ENCODE measurements at regions not wholly inside any gene's neighbourhood (a gene's known extent, or its start where the extent isn't known, plus 50 kb on each side); places are given as distances from the start of the nearest gene placed in this dataset.
A peak's percentile ranks its signal among the peaks of the same experiment; 100 is the strongest.

DNA sequence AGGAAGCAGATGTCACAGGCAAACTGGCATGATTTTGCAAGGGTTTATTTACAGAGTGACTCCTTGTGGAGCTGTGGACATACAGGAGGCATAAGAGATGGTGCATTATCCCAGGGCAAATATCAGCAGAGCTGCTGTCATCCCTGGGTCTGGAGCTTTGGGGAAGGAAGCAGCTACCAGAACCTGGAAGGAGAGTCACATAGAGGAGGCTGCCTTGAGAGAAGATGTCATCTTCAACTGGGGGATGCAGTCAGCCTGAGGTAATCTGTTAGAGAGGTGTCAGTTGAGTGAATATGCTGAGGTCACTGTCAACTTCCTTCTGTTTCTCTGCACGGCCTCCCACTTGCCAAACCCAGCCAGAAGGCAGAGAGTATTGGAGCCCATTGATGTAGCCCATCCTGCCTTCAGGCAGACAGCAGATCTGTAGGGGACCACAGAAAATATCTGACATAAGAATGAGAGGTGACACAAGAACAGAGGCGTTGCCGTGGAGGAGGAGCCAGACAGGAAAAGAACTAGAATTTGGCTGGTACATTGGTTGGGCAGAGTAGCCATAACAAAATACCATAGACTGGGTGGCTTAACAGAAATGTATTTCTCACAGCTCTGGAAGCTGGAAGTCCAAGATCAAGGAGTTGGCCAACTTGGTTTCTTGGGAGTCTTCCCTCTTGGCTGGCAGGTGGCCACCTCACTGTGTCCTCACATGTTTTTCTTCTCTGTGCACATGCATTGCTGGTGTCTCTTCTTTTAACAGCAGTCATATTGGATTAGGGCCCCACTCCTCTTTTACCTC is 102.8 kb downstream of the SNX18 start:
- Histone ChIP-seq H3K4me3 (ENCODE audit: low read depth, low read length) (no peak overlapping the region), H3K27me3 (ENCODE audit: control insufficient read depth, insufficient read depth, low read length) (no peaks in the 10 kb centered on the region), H3K36me3 (ENCODE audit: control insufficient read depth, insufficient read depth, low read length) (no peaks in the 10 kb centered on the region)
- TF ChIP-seq CTCF (IDR thresholded peaks at IDR 0.05; ENCODE audit: insufficient read depth, low read length, severe bottlenecking): no peak
- FAIRE-seq: peak; percentile 72
- DNase-seq (ENCODE audit: low read depth): peak; percentile 69

- DNase-seq (ENCODE audit: low read depth) (no peak), FAIRE-seq (no peak)
- no peak for TF ChIP-seq CTCF (IDR thresholded peaks at IDR 0.05; ENCODE audit: insufficient read depth, low read length, severe bottlenecking)
- no peaks in the 10 kb centered on the region for H3K36me3 ChIP-seq (ENCODE audit: control insufficient read depth, insufficient read depth, low read length)
- no peak overlapping the region for H3K4me3 ChIP-seq (ENCODE audit: low read depth, low read length)
- no peaks in the 10 kb centered on the region for H3K27me3 ChIP-seq (ENCODE audit: control insufficient read depth, insufficient read depth, low read length)
Measured at GRCh38 chr5:54619731-54620130, 102.2 kb downstream of the SNX18 start.

- FAIRE-seq (peak; percentile 18), DNase-seq (ENCODE audit: low read depth) (no peak)
- TF ChIP-seq CTCF (IDR thresholded peaks at IDR 0.05; ENCODE audit: insufficient read depth, low read length, severe bottlenecking): no peak
- H3K27me3 ChIP-seq (ENCODE audit: control insufficient read depth, insufficient read depth, low read length): no peaks in the 10 kb centered on the region
- H3K36me3 ChIP-seq (ENCODE audit: control insufficient read depth, insufficient read depth, low read length): no peaks in the 10 kb centered on the region
- H3K4me3 ChIP-seq (ENCODE audit: low read depth, low read length): no peak overlapping the region
Measured at GRCh38 chr5:54616518-54617220, 99.1 kb downstream of the SNX18 start.

- H3K4me3 ChIP-seq (ENCODE audit: low read depth, low read length): no peak overlapping the region
- peak; percentile 59 for DNase-seq (ENCODE audit: low read depth)
- no peaks in the 10 kb centered on the region for H3K36me3 ChIP-seq (ENCODE audit: control insufficient read depth, insufficient read depth, low read length)
- no peaks in the 10 kb centered on the region for H3K27me3 ChIP-seq (ENCODE audit: control insufficient read depth, insufficient read depth, low read length)
- no peak for FAIRE-seq
- no peak for TF ChIP-seq CTCF (IDR thresholded peaks at IDR 0.05; ENCODE audit: insufficient read depth, low read length, severe bottlenecking)
Measured at GRCh38 chr5:54616031-54616430, 98.5 kb downstream of the SNX18 start.

DNA sequence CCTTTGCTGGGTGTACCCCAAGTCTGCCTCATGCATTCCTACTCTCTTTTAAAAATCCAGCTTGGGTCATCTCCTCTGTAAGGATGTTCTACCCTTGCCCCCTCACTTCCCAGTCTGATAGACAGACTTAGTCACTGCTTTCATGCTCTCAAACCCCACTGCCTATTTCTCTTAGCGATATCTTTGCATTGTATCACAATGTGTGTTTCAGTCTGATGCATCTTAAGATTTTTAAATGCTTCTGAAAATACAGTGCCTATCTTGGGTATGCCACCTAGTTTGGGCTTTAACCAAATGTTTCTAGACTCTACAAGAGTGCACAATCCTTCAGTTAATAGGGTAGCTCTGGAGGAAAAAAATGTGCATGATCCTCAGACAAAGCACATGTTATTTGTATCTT is 97.8 kb downstream of the SNX18 start:
- Histone ChIP-seq H3K36me3 (ENCODE audit: control insufficient read depth, insufficient read depth, low read length) (no peaks in the 10 kb centered on the region), H3K27me3 (ENCODE audit: control insufficient read depth, insufficient read depth, low read length) (no peaks in the 10 kb centered on the region), H3K4me3 (ENCODE audit: low read depth, low read length) (no peak overlapping the region)
- no peak for TF ChIP-seq CTCF (IDR thresholded peaks at IDR 0.05; ENCODE audit: insufficient read depth, low read length, severe bottlenecking)
- FAIRE-seq (no peak), DNase-seq (ENCODE audit: low read depth) (no peak)

All from bronchial epithelial cell (primary cell).